ENCODE measurements at regions not wholly inside any gene's neighbourhood (a gene's known extent, or its start where the extent isn't known, plus 50 kb on each side); places are given as distances from the start of the nearest gene placed in this dataset.

DNA sequence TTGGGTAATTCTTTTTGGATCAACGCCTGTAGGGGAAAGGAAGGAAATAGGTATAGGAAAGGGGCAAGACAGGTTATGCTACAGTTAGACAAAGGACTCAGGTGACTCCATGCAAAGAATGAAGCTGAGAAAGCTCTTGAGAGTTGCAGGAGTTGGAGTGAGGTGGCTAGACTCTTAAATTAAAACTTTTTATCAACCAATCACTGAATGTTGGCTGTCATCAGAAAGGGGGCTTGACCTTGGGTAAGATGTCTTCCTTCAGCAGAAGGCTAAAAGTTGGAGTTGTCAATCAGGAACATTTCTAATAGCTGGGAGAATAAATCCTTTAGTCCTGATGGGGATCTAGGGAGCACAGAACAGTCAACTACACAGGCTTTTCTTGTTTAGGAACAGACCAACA, 595.4 kb downstream of the SLC16A7 start:
- H3K9me3 ChIP-seq (ENCODE audit: low read depth) = no peaks in the 10 kb centered on the region
- no peak overlapping the region for H3K27ac ChIP-seq
- 87% methylated on average over 1 of the region's 1 CpG for WGBS (ENCODE audit: low lambda C conversion rate, missing lambda C conversion rate)
- H3K4me1 ChIP-seq (ENCODE audit: insufficient read depth) = no peaks in the 10 kb centered on the region
- no peak overlapping the region for H3K4me2 ChIP-seq
- no peaks in the 10 kb centered on the region for H3K79me2 ChIP-seq
- H3K36me3 ChIP-seq (replicated peaks; ENCODE audit: insufficient read depth, low read depth) = no peaks in the 10 kb centered on the region
- DNase-seq (ENCODE audit: low spot score) = no peak
- H4K20me1 ChIP-seq (ENCODE audit: insufficient read depth, poor library complexity, severe bottlenecking) = no peaks in the 10 kb centered on the region
- no peak overlapping the region for H2AFZ ChIP-seq
- H3K9me2 ChIP-seq (replicated peaks; ENCODE audit: insufficient read depth) = no peaks in the 10 kb centered on the region
- H3K4me3 ChIP-seq = no peak overlapping the region
- no peak for TF ChIP-seq EZH2phosphoT487 (IDR thresholded peaks at IDR 0.05; ENCODE audit: low read depth, severe bottlenecking, unreplicated experiment)
- TF ChIP-seq, protein P1, sequence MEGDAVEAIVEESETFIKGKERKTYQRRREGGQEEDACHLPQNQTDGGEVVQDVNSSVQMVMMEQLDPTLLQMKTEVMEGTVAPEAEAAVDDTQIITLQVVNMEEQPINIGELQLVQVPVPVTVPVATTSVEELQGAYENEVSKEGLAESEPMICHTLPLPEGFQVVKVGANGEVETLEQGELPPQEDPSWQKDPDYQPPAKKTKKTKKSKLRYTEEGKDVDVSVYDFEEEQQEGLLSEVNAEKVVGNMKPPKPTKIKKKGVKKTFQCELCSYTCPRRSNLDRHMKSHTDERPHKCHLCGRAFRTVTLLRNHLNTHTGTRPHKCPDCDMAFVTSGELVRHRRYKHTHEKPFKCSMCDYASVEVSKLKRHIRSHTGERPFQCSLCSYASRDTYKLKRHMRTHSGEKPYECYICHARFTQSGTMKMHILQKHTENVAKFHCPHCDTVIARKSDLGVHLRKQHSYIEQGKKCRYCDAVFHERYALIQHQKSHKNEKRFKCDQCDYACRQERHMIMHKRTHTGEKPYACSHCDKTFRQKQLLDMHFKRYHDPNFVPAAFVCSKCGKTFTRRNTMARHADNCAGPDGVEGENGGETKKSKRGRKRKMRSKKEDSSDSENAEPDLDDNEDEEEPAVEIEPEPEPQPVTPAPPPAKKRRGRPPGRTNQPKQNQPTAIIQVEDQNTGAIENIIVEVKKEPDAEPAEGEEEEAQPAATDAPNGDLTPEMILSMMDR (IDR thresholded peaks at IDR 0.05; ENCODE audit: poor library complexity) = no peak
- TF ChIP-seq EZH2 (IDR thresholded peaks at IDR 0.05; ENCODE audit: borderline replicate concordance) = no peak
- H3K27me3 ChIP-seq = no peaks in the 10 kb centered on the region

DNA sequence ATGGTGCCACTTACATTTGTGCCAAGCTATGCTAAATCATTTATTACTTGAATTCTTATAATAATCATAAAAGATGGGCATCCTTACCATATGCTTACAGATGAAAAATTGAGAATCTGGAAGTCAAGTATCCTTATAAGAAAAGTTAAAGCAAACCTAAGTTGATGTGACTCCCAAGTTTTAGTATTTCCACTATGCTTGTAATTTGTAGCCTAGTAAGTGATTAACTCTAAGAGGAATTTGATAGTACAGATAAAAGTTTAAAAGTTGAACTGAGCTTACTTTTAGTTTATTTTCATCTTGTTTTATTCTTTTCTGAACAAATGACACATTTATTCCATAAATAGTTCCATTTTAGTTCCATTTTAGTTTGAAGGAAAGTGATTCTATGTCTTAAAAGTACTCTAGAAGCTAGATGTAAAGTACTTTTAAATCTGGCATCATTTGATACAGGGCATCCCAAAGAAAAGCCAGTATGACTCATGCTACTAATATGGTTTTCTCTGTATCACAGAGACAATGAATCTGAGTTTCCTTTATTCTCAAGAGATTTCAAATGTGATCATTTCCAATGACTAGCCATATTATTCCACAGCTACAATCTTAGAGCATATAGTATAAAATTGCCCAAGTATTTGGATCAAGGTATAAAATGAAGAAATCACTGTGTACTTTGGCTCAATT, 596.0 kb downstream of the SLC16A7 start:
- no peak for TF ChIP-seq EZH2 (IDR thresholded peaks at IDR 0.05; ENCODE audit: borderline replicate concordance)
- TF ChIP-seq, protein P1 (IDR thresholded peaks at IDR 0.05; ENCODE audit: poor library complexity) = no peak
- H3K9me2 ChIP-seq (replicated peaks; ENCODE audit: insufficient read depth) = no peaks in the 10 kb centered on the region

DNA sequence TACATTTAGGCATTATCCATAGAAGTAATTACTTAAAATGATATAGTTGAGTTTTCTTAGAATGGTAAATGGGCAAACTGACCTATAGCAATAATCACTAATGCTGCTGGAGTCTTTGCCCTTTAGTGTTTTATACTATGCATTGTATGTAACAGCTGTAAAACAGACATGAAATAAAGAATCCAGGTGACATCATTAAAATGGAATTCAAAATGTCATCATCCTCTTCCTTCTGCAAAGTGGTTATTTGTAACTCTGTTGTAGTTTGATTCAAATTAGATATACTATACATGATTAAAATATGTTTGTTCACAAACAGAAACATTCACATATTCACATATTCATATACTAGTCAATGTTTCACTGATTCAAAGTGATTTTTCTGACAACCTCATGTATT, 598.8 kb downstream of the SLC16A7 start:
- no peaks in the 10 kb centered on the region for H4K20me1 ChIP-seq (ENCODE audit: insufficient read depth, poor library complexity, severe bottlenecking)
- H3K4me2 ChIP-seq = no peak overlapping the region
- no peak for TF ChIP-seq EZH2 (IDR thresholded peaks at IDR 0.05; ENCODE audit: borderline replicate concordance)
- TF ChIP-seq, protein P1 (IDR thresholded peaks at IDR 0.05; ENCODE audit: poor library complexity) = no peak
- TF ChIP-seq EZH2phosphoT487 (IDR thresholded peaks at IDR 0.05; ENCODE audit: low read depth, severe bottlenecking, unreplicated experiment) = no peak
- H2AFZ ChIP-seq = no peak overlapping the region
- no peaks in the 10 kb centered on the region for H3K9me2 ChIP-seq (replicated peaks; ENCODE audit: insufficient read depth)
- no peak overlapping the region for H3K4me3 ChIP-seq
- H3K9me3 ChIP-seq (ENCODE audit: low read depth) = no peaks in the 10 kb centered on the region
- no peaks in the 10 kb centered on the region for H3K36me3 ChIP-seq (replicated peaks; ENCODE audit: insufficient read depth, low read depth)
- no peaks in the 10 kb centered on the region for H3K4me1 ChIP-seq (ENCODE audit: insufficient read depth)
- H3K27ac ChIP-seq = no peak overlapping the region
- no peak for DNase-seq (ENCODE audit: low spot score)
- no peaks in the 10 kb centered on the region for H3K79me2 ChIP-seq
- no peaks in the 10 kb centered on the region for H3K27me3 ChIP-seq

More for the DNA sequence above, 596.0 kb downstream of the SLC16A7 start:
- Histone ChIP-seq H4K20me1 (ENCODE audit: insufficient read depth, poor library complexity, severe bottlenecking) (no peaks in the 10 kb centered on the region), H3K9me3 (ENCODE audit: low read depth) (no peaks in the 10 kb centered on the region), H3K27me3 (no peaks in the 10 kb centered on the region), H3K27ac (no peak overlapping the region), H2AFZ (no peak overlapping the region), H3K4me1 (ENCODE audit: insufficient read depth) (no peaks in the 10 kb centered on the region), H3K36me3 (replicated peaks; ENCODE audit: insufficient read depth, low read depth) (no peaks in the 10 kb centered on the region), H3K4me2 (no peak overlapping the region), H3K79me2 (no peaks in the 10 kb centered on the region), H3K4me3 (no peak overlapping the region)
- no peak for DNase-seq (ENCODE audit: low spot score)

DNA sequence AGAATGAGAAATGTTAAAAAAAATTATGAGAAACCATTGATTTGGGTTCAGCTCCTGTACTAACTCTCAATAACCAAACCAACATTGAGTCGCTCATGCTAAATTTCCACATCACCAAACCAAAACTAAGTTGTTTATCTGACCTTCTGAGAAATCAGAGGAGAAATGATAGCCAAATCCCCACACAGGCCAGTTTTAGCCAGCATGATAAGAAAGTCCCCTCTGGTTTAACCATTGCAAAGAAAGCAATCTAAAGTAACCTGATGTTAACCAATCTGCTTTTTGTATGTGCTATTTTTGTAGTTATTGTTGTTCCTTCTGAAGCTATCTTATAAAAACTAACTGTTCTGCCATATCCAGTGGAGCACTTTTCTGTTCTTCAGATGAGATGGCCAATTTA, 599.7 kb downstream of the SLC16A7 start:
- Histone ChIP-seq H2AFZ (no peak overlapping the region), H3K36me3 (replicated peaks; ENCODE audit: insufficient read depth, low read depth) (no peaks in the 10 kb centered on the region), H4K20me1 (ENCODE audit: insufficient read depth, poor library complexity, severe bottlenecking) (no peaks in the 10 kb centered on the region), H3K27ac (no peak overlapping the region), H3K9me2 (replicated peaks; ENCODE audit: insufficient read depth) (no peaks in the 10 kb centered on the region), H3K4me2 (no peak overlapping the region), H3K4me3 (no peak overlapping the region), H3K9me3 (ENCODE audit: low read depth) (no peaks in the 10 kb centered on the region), H3K4me1 (ENCODE audit: insufficient read depth) (no peaks in the 10 kb centered on the region), H3K79me2 (no peaks in the 10 kb centered on the region), H3K27me3 (no peaks in the 10 kb centered on the region)
- DNase-seq (ENCODE audit: low spot score) = no peak
- 100% methylated on average over 1 of the region's 1 CpG for WGBS (ENCODE audit: low lambda C conversion rate, missing lambda C conversion rate)
- TF ChIP-seq EZH2 (IDR thresholded peaks at IDR 0.05; ENCODE audit: borderline replicate concordance) (no peak), EZH2phosphoT487 (IDR thresholded peaks at IDR 0.05; ENCODE audit: low read depth, severe bottlenecking, unreplicated experiment) (no peak)
- TF ChIP-seq, protein P1 (IDR thresholded peaks at IDR 0.05; ENCODE audit: poor library complexity) = no peak

Measured in hepatocyte (in vitro differentiated cells).